H1 (cell line): ENCODE measurements at regions not wholly inside any gene's neighbourhood (a gene's known extent, or its start where the extent isn't known, plus 50 kb on each side); places are given as distances from the start of the nearest gene placed in this dataset.

Experiments
- CTCF ChIA-PET: fragments of 300-600 bp; sonication (Branson Sonifier 250); formaldehyde crosslinking; loops from one replicate; lab custom pipeline; 2021; ENCODE audit not compliant: partially characterized antibody; lab: Charles Lee
- POLR2A ChIA-PET: fragments of 300-600 bp; sonication (Branson Sonifier 250); formaldehyde crosslinking; loops from one replicate; lab custom pipeline; 2021; ENCODE audit warnings: inconsistent platforms; ENCODE audit not compliant: partially characterized antibody; lab: Charles Lee
- DNase-seq, 2 experiments: peaks; one replicate each; pipeline versions ENCODE4 v3.0.0 to v3.0.0-alpha.2; 2010 to 2022; ENCODE audit warnings: low spot score in 2 of 2, low read depth in 1 of 2, mixed read lengths in 1 of 2
- FAIRE-seq: peaks from 2 replicates; lab custom pipeline; 2011; peaks lifted over from hg19 to GRCh38; lab: Jason Lieb, UNC
- H2AFZ ChIP-seq: 2 replicates; pipeline ENCODE4 v1.8.1; 2012; ENCODE audit warnings: low read length, inconsistent platforms
- H2AK5ac ChIP-seq: 2 replicates; pipeline ENCODE4 v1.6.1; 2013; ENCODE audit warnings: low read depth, low read length
- H2BK120ac ChIP-seq: replicated peaks from 2 replicates; pipeline ENCODE3; 2013; ENCODE audit warnings: low read depth, low read length, inconsistent platforms
- H2BK12ac ChIP-seq: 2 replicates; pipeline ENCODE4 v1.6.1; 2013; ENCODE audit warnings: low read depth, low read length
- H2BK15ac ChIP-seq: 2 replicates; pipeline ENCODE4 v1.6.1; 2013; ENCODE audit warnings: low read length
- H2BK20ac ChIP-seq: 2 replicates; pipeline ENCODE4 v1.6.1; 2013; ENCODE audit warnings: low read length
- H2BK5ac ChIP-seq: 2 replicates; pipeline ENCODE4 v1.6.1; 2013; ENCODE audit warnings: low read depth, low read length
- H3K14ac ChIP-seq: 2 replicates; pipeline ENCODE4 v1.6.1; 2013; ENCODE audit warnings: inconsistent platforms; ENCODE audit not compliant: insufficient read length
- H3K18ac ChIP-seq: 2 replicates; pipeline ENCODE4 v1.6.1; 2013; ENCODE audit warnings: low read length; ENCODE audit errors: extremely low read depth
- H3K23ac ChIP-seq: 2 replicates; pipeline ENCODE4 v1.6.1; 2013; ENCODE audit warnings: inconsistent platforms; ENCODE audit not compliant: insufficient read length
- H3K23me2 ChIP-seq: 2 replicates; pipeline ENCODE4 v1.6.1; 2013; ENCODE audit warnings: low read depth, low read length
- H3K27ac ChIP-seq: 2 replicates; pipeline ENCODE4 v1.6.1; 2011; ENCODE audit warnings: low read depth, low read length, inconsistent platforms
- H3K27me3 ChIP-seq, 4 experiments: replicated peaks in 1 of 4; 1 replicate in 1 of 4; 2 replicates in 3 of 4; pipeline versions ENCODE4 v1.6.1 to v1.8.1; 2011 to 2013; ENCODE audit warnings: low read length in 3 of 4, mild to moderate bottlenecking in 3 of 4, inconsistent platforms in 2 of 4, mixed read lengths in 2 of 4, moderate library complexity in 1 of 4; ENCODE audit not compliant: control insufficient read depth in 3 of 4, insufficient read depth in 3 of 4; ENCODE audit errors: extremely low read depth in 1 of 4
- H3K36me3 ChIP-seq, 4 experiments: 2 replicates each; pipeline versions ENCODE4 v1.6.1 to v1.8.1; 2011 to 2013; ENCODE audit warnings: mild to moderate bottlenecking in 4 of 4, low read length in 3 of 4, moderate library complexity in 2 of 4, control low read depth in 1 of 4, inconsistent platforms in 1 of 4; ENCODE audit not compliant: insufficient read depth in 4 of 4, control insufficient read depth in 2 of 4
- H3K4ac ChIP-seq: replicated peaks from 2 replicates; pipeline ENCODE3; 2013; ENCODE audit warnings: low read length, low read depth, mixed read lengths, inconsistent platforms; ENCODE audit not compliant: insufficient read length
- H3K4me1 ChIP-seq, 4 experiments: replicated peaks in 1 of 4; 1 replicate in 1 of 4; 2 replicates in 3 of 4; pipeline versions ENCODE4 v1.6.1 to v1.8.1; 2011 to 2013; ENCODE audit warnings: low read length in 3 of 4, inconsistent platforms in 2 of 4, mixed read lengths in 1 of 4; ENCODE audit not compliant: insufficient read depth in 4 of 4, control insufficient read depth in 3 of 4
- H3K4me2 ChIP-seq, 2 experiments: 2 replicates each; pipeline versions ENCODE4 v1.6.1 to v1.8.1; 2011 to 2013; ENCODE audit warnings: low read depth in 2 of 2, low read length in 2 of 2, control low read depth in 1 of 2, inconsistent platforms in 1 of 2, mild to moderate bottlenecking in 1 of 2; ENCODE audit not compliant: insufficient read depth in 1 of 2
- H3K4me3 ChIP-seq, 4 experiments: fragments of 200-600, 300-600 bp in 1 of 4; sonication (generic), shearing (Covaris generic), sonication (Bioruptor Twin) in 1 of 4; 2 replicates each; pipeline versions ENCODE4 v1.5.1 to v1.8.1; 2011 to 2016; ENCODE audit warnings: low read length in 4 of 4, low read depth in 3 of 4, control low read depth in 2 of 4, inconsistent platforms in 2 of 4, mild to moderate bottlenecking in 2 of 4, mixed read lengths in 1 of 4, moderate library complexity in 1 of 4; ENCODE audit not compliant: insufficient read depth in 2 of 4; ENCODE audit errors: extremely low read depth in 1 of 4
- H3K56ac ChIP-seq: replicated peaks from 2 replicates; pipeline ENCODE3; 2013; ENCODE audit warnings: low read depth, mild to moderate bottlenecking, mixed read lengths, low read length, inconsistent platforms; ENCODE audit not compliant: insufficient read length
- H3K79me1 ChIP-seq: 2 replicates; pipeline ENCODE4 v1.6.1; 2013; ENCODE audit warnings: low read depth, low read length, control low read depth
- H3K79me2 ChIP-seq, 2 experiments: 2 replicates each; pipeline versions ENCODE4 v1.6.1 to v1.8.1; 2012 to 2013; ENCODE audit warnings: low read length in 2 of 2, mild to moderate bottlenecking in 2 of 2, inconsistent platforms in 1 of 2; ENCODE audit not compliant: insufficient read depth in 2 of 2, control insufficient read depth in 1 of 2
- H3K9ac ChIP-seq, 4 experiments: replicated peaks in 1 of 4; 1 replicate in 1 of 4; 2 replicates in 3 of 4; pipeline versions ENCODE4 v1.6.1 to v1.8.1; 2011 to 2013; ENCODE audit warnings: low read depth in 3 of 4, low read length in 3 of 4, control low read depth in 2 of 4, mild to moderate bottlenecking in 2 of 4, moderate library complexity in 2 of 4, inconsistent platforms in 1 of 4; ENCODE audit errors: extremely low read depth in 1 of 4
- H3K9me3 ChIP-seq, 2 experiments: 2 replicates each; pipeline versions ENCODE4 v1.6.1 to v1.8.1; 2012 to 2013; ENCODE audit warnings: mild to moderate bottlenecking in 2 of 2, moderate library complexity in 2 of 2, control low read depth in 1 of 2, inconsistent platforms in 1 of 2, low read depth in 1 of 2, low read length in 1 of 2, mixed read lengths in 1 of 2; ENCODE audit not compliant: insufficient read depth in 2 of 2
- H4K20me1 ChIP-seq, 2 experiments: replicated peaks in 1 of 2; 2 replicates each; pipeline versions ENCODE3 to v1.8.1; 2011 to 2013; ENCODE audit warnings: inconsistent platforms in 2 of 2, low read length in 2 of 2, mild to moderate bottlenecking in 1 of 2; ENCODE audit not compliant: insufficient read depth in 2 of 2, control insufficient read depth in 1 of 2
- H4K5ac ChIP-seq: 2 replicates; pipeline ENCODE4 v1.6.1; 2013; ENCODE audit warnings: low read length, low read depth, mixed read lengths, inconsistent platforms; ENCODE audit not compliant: insufficient read length
- H4K8ac ChIP-seq: 2 replicates; pipeline ENCODE4 v1.8.0; 2013; ENCODE audit warnings: mild to moderate bottlenecking, moderate library complexity, low read length, inconsistent platforms; ENCODE audit not compliant: insufficient read depth; ENCODE audit errors: extremely low read depth
- H4K91ac ChIP-seq: replicated peaks from 2 replicates; pipeline ENCODE3; 2013; ENCODE audit warnings: low read length, mixed read lengths, inconsistent platforms; ENCODE audit not compliant: insufficient read length
- CTBP2 ChIP-seq: IDR thresholded peaks from 2 replicates; pipeline ENCODE4 v1.7.0; 2011; ENCODE audit warnings: borderline replicate concordance, mild to moderate bottlenecking, moderate library complexity, mixed read lengths, low read length; ENCODE audit not compliant: insufficient read depth, insufficient read length
- EZH2 ChIP-seq: fragments of 200-600 bp; sonication (generic); IDR thresholded peaks from 2 replicates; pipeline ENCODE4 v1.7.1; 2012; ENCODE audit warnings: low read depth, mild to moderate bottlenecking, moderate library complexity, low read length, inconsistent platforms; ENCODE audit not compliant: severe bottlenecking
- GABPA ChIP-seq: IDR thresholded peaks from 2 replicates; pipeline ENCODE4 v1.6.1; 2011; ENCODE audit warnings: mild to moderate bottlenecking, low read length, moderate library complexity, borderline replicate concordance; ENCODE audit not compliant: insufficient read depth
- HDAC2 ChIP-seq, 2 experiments: fragments of 300-600 bp in 1 of 2; sonication (generic) in 1 of 2; IDR thresholded peaks; 2 replicates each; pipeline ENCODE4 v1.6.1; 2011 to 2012; ENCODE audit warnings: low read depth in 2 of 2, low read length in 2 of 2, mild to moderate bottlenecking in 2 of 2, moderate library complexity in 2 of 2, borderline replicate concordance in 1 of 2, inconsistent platforms in 1 of 2
- JUND ChIP-seq: IDR thresholded peaks from 2 replicates; pipeline ENCODE4 v1.6.1; 2011; ENCODE audit warnings: mild to moderate bottlenecking, improper control_type of control experiment, low read length
- RAD21 ChIP-seq, 2 experiments: IDR thresholded peaks in 1 of 2; conservative IDR thresholded peaks in 1 of 2; 2 replicates each; pipeline ENCODE4 v1.6.1; 2011; ENCODE audit warnings: low read depth in 2 of 2, low read length in 2 of 2, improper control_type of control experiment in 1 of 2, inconsistent platforms in 1 of 2, mild to moderate bottlenecking in 1 of 2, moderate library complexity in 1 of 2
- SAP30 ChIP-seq: fragments of 300-600 bp; sonication (generic); IDR thresholded peaks from 2 replicates; pipeline ENCODE4 v1.7.1; 2012; ENCODE audit warnings: low read length, moderate library complexity, mild to moderate bottlenecking, inconsistent platforms; ENCODE audit not compliant: insufficient read depth, insufficient replicate concordance
- SIN3A ChIP-seq, 2 experiments: IDR thresholded peaks in 1 of 2; conservative IDR thresholded peaks in 1 of 2; 2 replicates each; pipeline ENCODE4 v1.6.1; 2011 to 2012; ENCODE audit warnings: low read length in 2 of 2, improper control_type of control experiment in 1 of 2, low read depth in 1 of 2, mild to moderate bottlenecking in 1 of 2
- TEAD4 ChIP-seq: IDR thresholded peaks from 2 replicates; pipeline ENCODE4 v1.6.1; 2012; ENCODE audit warnings: low read depth, low read length, inconsistent platforms, mixed read lengths
- WGBS, 2 experiments: shearing (Covaris generic) in 1 of 2; methylation state at CpG; one replicate each; pipeline versions ENCODE4 v1.1.6 to v1.1.7; 2013 to 2015; ENCODE audit warnings: low lambda C conversion rate in 2 of 2, mixed read lengths in 2 of 2, inconsistent platforms in 1 of 2, low coverage in 1 of 2, missing lambda C conversion rate in 1 of 2; ENCODE audit not compliant: insufficient replicate concordance in 2 of 2, insufficient coverage in 1 of 2, insufficient read length in 1 of 2; ENCODE audit errors: extremely low coverage in 1 of 2, missing lambda C conversion rate in 1 of 2; 5-methylcytosine and 5-hydroxymethylcytosine counted together

DNA sequence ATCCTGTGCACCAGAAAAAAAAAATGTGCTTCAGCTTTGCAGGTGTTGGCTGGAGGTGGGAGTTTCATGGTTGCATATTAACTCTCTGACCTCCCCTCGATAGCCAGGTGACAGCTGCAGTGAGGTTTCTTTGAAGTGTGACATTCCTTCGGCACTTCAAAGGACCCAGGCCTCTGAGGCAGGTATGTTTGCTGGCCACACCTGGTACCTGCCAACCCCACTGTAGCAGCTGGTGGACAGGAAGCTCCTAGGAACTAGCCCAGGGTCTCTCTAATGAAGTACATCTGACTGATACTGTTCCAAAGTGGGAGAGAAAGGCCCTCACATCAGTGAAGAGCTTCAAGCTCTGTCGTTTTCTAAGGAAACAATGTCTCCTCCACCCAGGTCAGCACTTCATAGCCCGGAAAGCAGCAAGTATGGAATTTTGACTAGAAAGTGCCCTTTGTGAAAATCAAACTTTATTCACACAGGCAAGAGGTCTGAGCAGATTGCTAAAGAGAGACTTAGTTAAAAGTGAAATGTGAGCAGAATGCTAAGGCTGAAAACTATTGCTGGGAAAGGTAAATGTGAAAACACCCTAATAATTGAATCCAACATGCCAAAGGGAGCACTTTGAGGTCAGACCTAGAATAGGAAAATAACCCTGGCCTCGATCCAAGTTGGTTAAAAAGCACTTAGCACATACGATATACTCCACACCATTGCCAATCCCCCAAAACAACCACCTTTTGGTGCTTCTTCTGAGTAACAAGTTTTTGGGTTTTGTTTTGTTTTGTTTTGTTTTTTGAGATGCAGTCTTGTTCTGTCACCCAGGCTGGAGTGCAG is 71.3 kb downstream of the PHLDA1 start:
- Histone ChIP-seq H3K4me2 (peak overlapping the region; percentile 32 to 46; a peak in 3 of 4 replicates), H3K36me3 (no peaks in the 10 kb centered on the region), H2BK5ac (peak overlapping the region; percentile 25; the same call in 1 of the 2 replicates), H2BK12ac (0 out of 2 replicates have a peak overlapping the region, but pooled peaks have one; percentile 2), H3K9me3 (no peaks in the 10 kb centered on the region), H2AFZ (no peak overlapping the region), H3K4ac (peak overlapping the region; percentile 10), H3K18ac (peak overlapping the region; percentile 39), H4K20me1 (no peaks in the 10 kb centered on the region), H3K79me2 (no peaks in the 10 kb centered on the region), H2BK20ac (no peak overlapping the region), H3K27ac (no peak overlapping the region), H3K23me2 (0 out of 2 replicates have a peak, but pooled peaks cover 2% of the 10 kb centered on the region), H4K8ac (no peak overlapping the region), H3K23ac (no peak overlapping the region), H4K91ac (no peak overlapping the region), H2AK5ac (no peak overlapping the region), H2BK15ac (no peak overlapping the region), H4K5ac (peak overlapping the region; percentile 32), H2BK120ac (peak overlapping the region; percentile 39), H3K4me3 (peak overlapping the region in 1 of 4 experiments; percentile 32; a peak in 1 of 8 replicates), H3K56ac (no peak overlapping the region), H3K4me1 (peaks cover 0 to 14% (median 7%) of the 10 kb centered on the region in 4 experiments; a peak in 5 of 7 replicates), H3K9ac (no peak overlapping the region), H3K14ac (no peak overlapping the region), H3K27me3 (no peaks in the 10 kb centered on the region), H3K79me1 (no peaks in the 10 kb centered on the region)
- ChIA-PET CTCF (interaction anchor here (0.9 to 1.6 kb wide), 8 partner anchors 17 to 435 kb away, joined by 3 read pairs; no protein-coding TSS in a partner anchor), POLR2A (interaction anchor here (0.7 to 3.0 kb wide), 6 partner anchors 9 to 74 kb away, joined by 3 to 16 read pairs (median 4); partner anchors contain the start of gene PHLDA1)
- 45% methylated on average over 6 of the region's 6 CpGs; no CpG with 5 or more reads in 1 of the 2 experiments for WGBS, 2 experiments
- DNase-seq = peak in 1 of 2 experiments; percentile 62
- FAIRE-seq = peak; percentile 81
- TF ChIP-seq EZH2 (no peak), JUND (0 out of 2 replicates have a peak, but pooled peaks have one; percentile 42), TEAD4 (peak; percentile 89), CTBP2 (peak; percentile 97), SAP30 (peak; percentile 29), RAD21 (IDR thresholded peaks at IDR 0.05 in 1 of 2, conservative IDR thresholded peaks at IDR 0.05 in 1 of 2; ENCODE audit: low read depth in 2 of 2, low read length in 2 of 2) (0 out of 4 replicates have a peak, but pooled peaks of 1 of the 2 experiments have one; percentile 5), SIN3A (conservative IDR thresholded peaks at IDR 0.05 in 1 of 2, IDR thresholded peaks at IDR 0.05 in 1 of 2; ENCODE audit: low read depth in 1 of 2, low read length in 2 of 2) (peak; percentile 94 to 95; a peak in 2 of 4 replicates), GABPA (no peak), HDAC2 (IDR thresholded peaks at IDR 0.05; ENCODE audit: borderline replicate concordance in 1 of 2, low read depth in 2 of 2, low read length in 2 of 2) (peak in 1 of 2 experiments; percentile 81; a peak in 3 of 4 replicates)
